Forelimb muscle (tissue), 1 donor: ENCODE measurements at regions not wholly inside any gene's neighbourhood (a gene's known extent, or its start where the extent isn't known, plus 50 kb on each side); places are given as distances from the start of the nearest gene placed in this dataset.

Experiments used
- DNase-seq: peaks from one replicate; pipeline ENCODE4 v3.0.0-alpha.2; 2013; ENCODE audit warnings: low read depth

- no peak for DNase-seq
Measured at GRCh38 chr10:118107541-118107940, 60.8 kb upstream of the RAB11FIP2 start.

DNA sequence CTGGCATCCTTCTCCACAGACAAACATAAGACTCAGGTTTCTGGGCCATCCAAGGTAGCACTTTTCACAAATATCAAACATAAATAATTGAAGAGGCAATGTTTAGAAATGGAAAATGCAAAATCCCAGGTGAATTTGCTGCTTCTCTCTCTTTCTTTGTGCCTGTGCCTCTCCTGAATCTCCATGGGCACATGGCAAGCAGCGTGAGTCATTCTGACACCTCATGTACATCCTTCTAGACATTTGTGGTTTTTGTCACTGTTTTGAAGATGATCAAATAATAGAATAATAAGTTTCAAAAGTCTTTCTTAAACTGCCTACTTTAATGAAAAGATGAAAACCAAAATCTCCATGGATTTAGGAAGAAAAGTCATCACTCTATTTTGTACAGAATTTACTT, 60.3 kb upstream of the RAB11FIP2 start:
- DNase-seq = no peak

- no peak for DNase-seq
Measured at GRCh38 chr10:118106426-118106825, 59.7 kb upstream of the RAB11FIP2 start.

- no peak for DNase-seq
Measured at GRCh38 chr10:118102121-118102520, 55.4 kb upstream of the RAB11FIP2 start.

DNA sequence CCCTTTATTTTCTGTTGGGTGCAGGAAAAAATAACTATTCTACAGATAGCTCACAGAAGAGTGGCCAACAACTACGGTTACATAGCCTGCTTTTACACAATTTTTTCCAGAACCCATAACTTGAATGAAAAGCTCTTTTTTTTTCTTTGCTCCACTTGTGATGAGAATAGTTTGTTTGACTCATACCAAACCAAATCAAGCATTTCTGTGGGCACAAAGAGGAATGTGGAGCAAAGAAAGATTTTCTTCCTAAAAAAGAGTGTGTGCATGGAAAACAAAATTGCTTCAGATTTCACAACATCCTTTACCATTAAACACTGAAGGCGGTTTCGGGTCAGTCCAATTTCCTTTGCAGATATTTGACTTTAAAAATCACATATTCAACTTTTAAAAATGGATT, 54.8 kb upstream of the RAB11FIP2 start:
- DNase-seq = no peak
